GM21367 (cell line): ENCODE measurements at regions not wholly inside any gene's neighbourhood (a gene's known extent, or its start where the extent isn't known, plus 50 kb on each side); places are given as distances from the start of the nearest gene placed in this dataset.

Experiments
- ATAC-seq: cut with Tn5 transposase; IDR thresholded peaks from one replicate; pipeline ENCODE4 v1.9.1; 2021; ENCODE audit not compliant: unreplicated experiment

DNA sequence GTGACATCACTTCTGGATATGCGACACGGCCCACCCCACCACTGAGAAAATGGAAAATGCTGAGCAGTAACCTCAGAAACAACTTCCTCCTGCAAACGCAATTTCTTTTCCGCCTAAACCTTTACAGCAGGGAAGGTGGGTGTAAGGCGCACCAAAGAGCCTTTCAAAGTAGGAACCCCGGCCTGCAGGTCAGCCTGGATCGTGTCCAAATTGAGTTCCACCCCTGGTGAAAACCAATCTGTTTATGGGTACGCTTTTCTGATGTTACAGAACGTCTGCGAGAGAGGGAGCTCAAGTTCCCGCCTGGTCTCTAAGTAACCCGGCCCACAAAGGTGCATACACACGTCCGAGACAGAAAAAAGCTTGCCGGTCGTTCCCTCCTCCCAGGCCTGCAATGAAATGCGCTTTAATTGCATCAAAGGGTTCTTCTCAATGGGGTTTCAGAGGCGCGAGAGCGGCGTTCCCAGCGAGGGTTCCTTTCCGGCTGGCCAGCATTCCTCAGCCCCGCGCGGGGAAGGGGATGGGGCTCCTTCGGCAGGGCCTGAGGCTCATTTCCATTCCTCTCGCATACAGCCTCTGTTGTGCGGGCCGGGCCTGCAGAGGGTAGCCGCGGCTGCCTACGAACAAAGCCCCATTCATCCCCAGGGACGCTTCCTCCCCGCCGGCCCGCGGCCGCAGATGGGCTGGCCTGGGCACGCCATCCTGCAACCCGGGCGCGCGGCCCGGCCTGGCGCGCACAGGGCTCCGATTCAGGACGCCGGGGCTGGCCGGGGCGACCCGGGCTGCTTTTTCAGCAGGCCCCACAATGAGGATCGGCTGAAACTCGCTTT lies 138.1 kb downstream of the TMCO5A start:
- ATAC-seq: peak; percentile 47

DNA sequence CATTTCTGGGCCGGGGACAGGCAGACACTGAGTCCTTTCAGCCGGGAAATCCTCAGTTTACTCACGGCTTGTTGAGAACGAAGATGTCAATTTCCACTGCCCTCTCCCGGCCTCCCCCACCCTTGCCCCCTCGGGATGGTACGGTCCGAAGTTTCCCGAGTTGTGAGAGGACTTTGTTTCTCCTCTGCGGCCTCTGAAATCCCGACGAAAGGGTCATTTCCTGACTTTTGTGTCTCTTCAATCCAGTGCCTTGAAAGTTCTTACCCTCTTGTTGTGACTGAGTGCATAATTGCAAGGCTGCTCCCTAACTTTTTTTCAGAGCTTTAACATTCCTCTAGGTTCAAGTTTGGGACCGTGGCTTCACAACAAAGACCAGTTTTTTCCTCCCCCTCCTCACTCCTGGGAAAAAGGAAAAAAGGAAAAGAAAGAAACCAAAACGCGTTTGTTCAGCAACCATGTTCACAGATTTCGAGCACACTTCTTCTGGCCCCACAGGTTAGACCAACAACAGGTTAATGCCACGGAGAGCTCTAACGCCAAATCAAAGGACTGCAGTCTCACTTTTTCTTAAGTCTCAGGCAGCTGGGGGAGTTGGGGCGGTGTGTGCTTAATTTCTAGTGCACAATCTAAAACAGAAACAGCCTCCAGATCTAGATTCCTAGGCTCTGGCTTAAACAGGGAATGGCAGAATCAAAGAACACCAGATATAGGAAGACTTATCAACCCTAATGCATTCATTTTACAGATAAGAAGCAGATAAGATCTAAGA lies 138.9 kb downstream of the TMCO5A start:
- ATAC-seq: no peak

DNA sequence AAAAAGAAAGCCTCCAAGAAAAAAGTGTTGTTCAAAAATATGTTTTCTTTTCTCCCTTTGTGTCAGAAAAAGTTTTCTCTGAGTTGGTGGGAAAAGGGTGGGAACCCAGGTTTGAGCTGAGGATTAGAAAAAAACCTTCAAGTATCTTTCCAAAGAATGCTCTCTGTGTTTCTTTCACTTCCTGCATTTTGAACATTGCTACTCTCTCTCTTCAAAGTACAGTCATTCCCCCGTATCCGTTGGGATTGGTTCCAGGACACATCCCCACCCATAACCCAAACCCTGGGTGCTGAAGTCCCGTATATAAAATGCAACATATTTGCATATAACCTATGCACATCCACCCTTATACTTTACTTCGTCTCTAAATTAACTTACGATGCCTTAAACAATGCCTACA lies 139.6 kb downstream of the TMCO5A start:
- no peak for ATAC-seq

DNA sequence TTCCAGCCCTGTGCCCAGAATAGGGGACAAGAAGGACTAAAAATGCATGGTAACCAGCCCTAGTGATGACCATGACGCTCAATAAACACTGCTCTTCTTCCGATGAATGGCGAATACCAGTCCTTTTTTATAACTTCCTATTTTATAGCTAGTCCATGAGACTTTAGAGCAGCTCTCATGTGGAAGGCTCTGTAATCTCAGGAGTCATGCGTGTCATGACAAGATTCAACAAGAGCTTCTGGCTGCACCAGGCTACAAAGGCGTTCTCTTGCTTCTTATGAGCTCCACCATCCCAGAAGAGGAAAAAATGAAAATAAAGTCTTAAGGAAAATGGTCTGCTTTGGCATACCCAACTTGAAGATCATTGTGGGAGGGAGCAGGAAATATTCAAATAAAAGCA lies 141.0 kb downstream of the TMCO5A start:
- ATAC-seq: no peak

DNA sequence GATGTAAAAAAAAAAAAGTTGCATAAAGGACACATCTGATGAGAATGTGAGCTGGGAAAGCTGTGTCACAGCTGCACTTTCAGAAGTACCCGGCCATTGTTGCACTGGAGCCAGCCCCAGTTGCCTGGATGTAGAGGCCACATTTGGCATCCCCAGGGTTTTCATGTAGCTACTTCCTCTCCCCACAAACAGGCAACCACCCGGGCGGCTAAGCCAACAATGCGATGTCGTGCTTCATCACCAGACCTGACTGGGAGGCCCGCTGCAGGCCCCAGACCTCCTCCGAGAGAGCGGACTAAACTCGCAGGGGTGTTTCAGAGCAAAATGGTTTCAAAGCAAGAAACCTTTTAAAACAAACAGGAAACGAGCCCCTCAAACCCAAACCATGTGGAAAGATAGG lies 142.3 kb downstream of the TMCO5A start:
- ATAC-seq: peak; percentile 39

DNA sequence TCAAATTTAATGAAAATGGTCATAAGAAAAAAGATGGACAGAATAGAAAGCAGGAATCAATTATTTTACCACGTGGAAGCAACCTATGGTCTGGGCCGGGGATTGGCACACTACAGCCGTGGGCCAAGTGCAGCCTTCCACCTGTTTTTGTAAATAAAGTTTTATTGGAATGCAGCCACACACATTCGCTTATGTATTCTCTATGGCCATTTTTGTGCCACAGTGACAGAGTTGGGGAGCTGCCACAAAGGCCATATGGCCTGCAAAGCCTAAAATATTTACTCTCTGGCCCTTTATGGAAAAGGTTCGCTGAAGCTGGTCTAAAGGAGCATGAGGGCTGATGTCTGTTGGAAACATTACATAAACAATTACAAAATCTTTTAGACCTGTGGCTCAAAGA lies 144.8 kb downstream of the TMCO5A start:
- no peak for ATAC-seq

DNA sequence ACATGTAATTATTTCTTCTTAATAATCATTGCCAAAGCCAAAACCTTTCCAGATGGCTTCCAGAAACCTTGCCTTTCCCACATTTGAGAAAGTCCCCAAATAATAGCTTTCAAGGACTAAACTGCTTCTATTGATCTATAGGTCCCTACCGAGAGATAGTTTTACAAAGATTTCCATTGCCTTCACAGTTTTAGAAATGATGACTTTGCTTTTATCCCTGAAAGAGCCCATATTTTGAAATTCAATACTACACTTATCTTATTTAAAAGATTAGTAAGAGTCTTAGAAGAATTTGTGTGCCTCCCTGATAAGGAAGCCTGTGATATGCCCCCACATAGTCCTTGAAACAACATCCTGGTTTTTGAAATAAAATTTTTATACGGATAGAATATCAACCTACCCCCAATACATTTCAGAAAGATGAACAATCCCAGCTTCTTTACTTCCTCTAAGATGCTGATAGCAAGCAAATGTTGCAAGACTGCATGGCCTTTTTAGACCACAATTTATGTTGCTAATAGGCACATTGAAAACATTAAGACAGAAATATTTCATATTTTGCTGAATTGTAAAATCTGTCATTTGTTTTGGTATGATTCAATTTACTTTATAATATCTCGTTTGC lies 146.3 kb downstream of the TMCO5A start:
- ATAC-seq: no peak

DNA sequence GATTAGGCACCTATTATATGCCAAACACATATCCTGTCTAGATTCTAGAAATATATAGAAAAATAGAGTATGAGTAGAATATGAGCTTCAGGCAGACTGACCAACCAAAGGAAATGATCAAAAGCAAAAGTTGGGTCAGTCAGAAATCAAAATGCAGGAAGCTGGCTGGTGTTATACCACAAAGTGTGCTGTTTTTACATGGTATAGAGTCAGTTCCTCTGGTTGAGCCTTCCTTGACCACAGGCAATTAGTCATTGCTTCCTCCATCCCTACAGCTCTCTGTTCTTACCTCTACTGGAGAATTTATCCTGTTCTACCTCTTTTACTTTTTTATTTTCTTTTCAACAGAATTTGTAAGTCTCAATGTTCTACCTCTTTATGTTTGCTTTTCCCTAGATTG lies 149.8 kb downstream of the TMCO5A start:
- ATAC-seq: peak; percentile 78

DNA sequence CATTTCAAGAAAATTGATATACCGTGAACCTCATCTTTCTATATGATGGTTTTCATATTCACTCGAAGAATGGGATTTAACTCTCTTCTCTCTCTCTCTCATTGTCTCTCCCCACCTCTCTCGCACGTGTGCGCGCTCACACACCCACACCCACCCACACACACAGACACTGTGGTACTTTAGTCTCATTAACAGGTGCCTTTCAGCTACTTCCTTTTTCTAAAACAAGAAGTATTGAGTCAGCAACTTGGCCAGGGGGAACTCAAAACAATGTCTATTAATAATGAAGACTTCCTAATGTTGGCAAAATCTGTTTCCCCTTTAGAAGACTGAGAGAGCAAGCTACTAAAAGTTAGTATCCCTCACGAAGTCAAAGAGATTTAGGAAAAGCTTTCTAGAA lies 150.7 kb downstream of the TMCO5A start:
- peak; percentile 73 for ATAC-seq

DNA sequence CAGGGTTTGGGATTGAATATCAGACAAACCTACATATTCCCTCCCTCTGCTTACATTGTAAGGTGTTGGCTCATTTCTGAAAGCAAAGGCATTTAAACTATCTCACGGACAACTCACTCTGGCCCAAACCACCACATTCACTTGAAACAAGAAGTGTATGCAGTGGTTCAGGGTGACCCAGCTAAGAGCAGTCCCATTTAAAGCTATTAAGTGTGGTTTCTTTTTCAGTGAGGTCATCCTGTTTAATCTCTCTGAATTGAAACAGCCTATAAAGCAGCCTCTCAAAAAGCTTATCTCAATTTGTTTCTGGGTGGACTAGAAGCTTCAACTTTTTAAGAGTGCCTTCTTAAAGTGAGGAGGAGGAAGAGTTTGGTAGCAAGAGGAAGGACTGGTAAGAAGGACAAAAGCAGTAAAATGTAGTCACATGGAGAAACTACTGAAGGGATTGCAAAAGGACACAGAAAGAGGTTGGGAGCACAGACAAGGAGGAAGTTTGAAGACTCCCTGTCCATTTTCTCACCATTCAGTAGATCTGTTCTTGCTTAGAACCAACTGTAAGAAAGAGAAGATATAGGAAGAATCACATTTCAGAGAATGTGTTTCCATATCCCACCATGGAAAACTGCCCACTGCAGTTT lies 151.6 kb downstream of the TMCO5A start:
- ATAC-seq: no peak

DNA sequence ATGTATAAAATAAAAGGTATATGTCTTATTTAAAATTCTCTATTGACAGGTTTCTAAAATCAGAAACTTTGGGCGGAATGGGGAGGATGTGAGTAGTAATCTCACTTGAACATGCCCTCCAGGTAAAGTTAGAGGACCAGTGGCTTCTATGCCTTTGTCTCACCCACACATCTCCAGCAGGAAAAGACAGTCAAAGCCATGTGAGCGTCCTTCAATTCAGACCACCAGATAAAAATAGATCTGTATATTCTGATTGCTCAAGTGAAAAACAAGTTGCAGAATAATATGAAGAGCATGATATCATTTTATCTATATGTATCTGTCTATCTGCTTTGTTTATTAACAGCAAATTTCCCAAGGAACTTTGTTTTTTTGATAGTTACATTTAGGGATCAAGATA lies 152.2 kb downstream of the TMCO5A start:
- no peak for ATAC-seq

DNA sequence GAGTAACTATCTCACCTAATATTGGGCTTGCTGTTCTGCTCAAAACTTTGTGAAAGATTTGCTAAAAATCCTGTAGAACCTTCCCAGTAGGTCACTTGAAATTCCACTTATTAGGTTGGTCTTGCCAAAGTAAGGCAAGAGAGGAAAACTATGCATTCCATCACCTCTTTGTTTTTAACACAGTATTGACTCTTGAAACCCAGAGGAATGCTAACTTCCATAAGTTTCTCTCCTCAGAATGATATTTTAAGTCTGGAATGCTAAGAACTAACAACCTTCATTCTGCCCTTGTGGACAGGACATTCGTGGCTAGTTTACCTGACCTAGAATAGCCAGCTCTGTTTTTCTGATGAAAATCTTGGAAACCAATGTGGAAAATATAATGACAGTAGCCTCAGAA lies 154.5 kb downstream of the TMCO5A start:
- no peak for ATAC-seq

DNA sequence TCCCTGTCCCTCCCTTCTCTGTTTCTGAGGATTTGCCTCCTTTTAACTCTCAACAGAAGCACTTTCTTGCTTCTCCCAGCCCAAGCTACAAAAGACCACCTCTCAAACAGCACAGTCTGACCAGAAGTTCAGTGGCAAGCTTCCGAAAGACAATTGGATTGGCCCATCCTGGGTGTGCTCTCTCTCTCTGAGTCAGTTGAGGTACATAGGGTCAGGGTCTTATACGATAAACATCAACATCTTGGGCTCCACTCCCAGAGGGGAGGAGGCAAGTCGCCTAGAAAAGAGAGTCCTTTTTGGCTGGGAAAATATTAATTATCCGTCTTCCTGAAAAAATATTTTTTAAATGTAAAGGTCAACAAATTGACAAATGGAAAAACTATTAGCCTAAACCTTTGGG lies 155.8 kb downstream of the TMCO5A start:
- no peak for ATAC-seq

DNA sequence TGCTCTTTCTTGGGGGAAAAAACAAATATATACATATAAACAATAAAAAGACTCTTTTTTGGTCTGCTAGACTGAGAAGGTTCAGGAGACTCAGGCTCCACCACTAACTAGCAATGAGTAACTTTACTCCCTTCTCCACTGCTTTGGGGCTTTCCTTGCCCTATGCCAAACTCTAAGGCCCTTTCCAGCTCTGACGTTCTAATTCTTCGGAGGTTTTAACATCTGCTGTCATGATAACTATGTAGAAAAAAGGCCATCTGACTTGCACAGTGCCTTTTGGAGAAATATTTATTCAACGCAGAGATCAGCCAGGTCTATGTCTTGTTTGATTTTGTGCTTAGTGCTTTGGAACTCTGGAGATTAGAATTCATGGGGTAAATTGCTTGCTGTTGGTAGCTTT lies 156.2 kb downstream of the TMCO5A start:
- ATAC-seq: no peak

DNA sequence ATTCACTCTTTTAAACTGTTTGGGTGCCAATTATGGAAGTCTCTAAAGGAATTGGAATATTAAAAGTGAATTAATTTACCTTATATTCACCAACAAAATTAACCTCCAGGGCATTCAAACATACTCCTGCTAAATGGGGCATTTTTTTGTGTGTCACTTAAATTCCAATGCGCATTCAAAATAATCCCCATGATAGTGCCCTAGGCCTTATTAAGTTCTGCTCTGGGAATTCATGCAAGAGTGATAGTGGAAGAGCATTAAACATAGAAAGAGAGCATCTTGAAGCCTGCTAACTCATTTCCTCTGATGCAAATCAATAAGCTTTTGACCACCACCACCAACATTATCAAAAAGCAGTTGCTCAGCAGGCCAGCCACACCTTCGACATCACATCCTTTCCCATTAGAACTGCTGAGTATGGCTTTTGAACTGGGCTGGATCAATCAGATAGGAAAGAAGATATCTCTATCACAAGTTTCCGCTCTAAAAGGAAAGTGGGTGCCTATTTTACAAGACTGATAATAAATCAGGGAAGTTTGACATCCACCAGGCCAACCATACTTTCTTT lies 156.7 kb downstream of the TMCO5A start:
- no peak for ATAC-seq

DNA sequence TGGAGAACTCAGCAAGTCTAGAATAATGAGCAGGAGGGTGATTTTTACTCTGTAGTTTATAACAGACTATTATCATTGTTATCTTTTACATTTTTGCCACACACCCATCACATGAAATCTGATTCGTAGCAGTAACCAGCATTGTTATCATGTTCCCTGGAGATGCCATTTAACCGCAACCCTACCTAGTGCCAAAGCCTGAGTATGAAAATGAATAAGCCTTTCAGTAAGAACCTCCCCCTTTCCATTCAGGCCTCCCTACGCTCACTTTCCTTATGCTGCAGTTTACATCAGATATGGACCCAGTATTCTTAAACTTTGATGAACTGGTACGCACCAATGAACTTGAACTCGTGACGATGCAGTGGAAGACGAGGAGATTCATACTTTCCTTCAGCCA lies 158.7 kb upstream of the SPRED1 start:
- no peak for ATAC-seq

DNA sequence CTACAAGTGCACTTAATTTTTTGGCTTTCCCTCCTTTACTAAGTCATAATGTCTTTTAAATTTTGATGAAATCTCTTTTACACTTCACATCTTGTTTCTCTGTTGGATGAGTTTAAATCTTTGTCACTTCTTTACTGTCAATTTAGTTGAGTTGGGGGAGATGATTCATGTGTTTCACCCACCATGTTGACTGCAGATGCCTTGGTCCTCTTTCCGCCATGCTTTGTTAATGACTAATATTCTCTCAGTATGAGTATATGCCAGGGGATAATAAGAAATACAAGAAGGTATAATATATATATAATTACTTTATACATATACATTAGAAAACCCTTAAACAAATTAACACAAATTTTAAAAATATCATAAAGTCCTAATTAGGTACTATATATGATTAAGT lies 149.7 kb upstream of the SPRED1 start:
- no peak for ATAC-seq

DNA sequence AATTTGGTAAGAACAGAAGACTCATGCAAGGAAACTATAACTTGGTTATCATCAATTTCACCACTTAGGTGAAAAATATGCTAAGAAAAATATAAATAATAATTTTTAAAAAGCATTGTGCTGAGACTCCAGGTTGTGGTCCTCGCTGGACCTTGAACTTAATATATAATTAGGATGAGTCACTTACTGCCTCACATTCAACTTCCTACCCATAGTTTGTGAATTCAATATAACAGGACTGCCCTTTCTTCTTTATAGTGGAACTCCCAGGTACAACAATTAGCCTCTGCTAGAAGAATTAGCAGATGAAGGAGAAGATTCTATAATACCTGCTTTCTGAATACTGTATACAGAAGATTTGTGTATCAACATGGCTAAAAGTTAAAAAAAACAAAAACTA lies 149.1 kb upstream of the SPRED1 start:
- ATAC-seq: no peak

DNA sequence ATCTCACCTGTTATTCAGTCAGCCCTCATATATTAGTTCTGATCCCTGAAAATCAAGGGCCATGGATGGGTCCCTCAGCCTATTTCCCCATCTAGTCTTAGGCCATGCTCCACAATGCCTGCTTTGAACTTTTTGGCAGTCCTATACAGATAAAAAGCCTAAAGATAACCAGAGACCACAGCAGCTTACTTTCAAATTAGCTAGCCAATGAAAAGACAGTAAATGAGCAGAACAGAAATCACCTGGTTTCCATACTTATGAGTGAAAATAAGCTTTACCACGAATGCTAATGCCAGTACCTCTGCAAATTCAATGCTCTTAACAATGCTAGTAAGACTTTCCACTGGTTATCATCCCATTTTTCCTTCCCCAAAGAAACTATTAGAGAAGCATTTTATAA lies 141.6 kb upstream of the SPRED1 start:
- ATAC-seq: no peak

DNA sequence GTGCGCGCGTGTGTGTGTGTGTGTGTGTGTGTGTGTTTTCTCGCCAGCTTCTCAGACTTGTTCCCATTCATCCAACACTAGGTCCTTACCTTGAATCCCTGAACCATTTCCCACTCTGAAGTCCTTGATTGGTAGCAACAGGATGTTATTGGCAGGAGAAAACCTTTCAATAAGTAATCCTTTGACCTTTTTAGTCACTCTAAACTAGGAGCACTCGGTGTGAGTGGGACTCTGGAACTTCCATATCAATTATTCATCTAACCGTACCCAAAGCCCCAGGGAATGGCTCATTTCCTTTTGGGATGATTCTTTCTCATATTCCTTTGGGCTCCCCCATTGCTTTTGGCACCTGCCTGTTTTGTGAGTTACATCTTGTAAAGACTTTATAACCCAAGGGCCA lies 140.2 kb upstream of the SPRED1 start:
- ATAC-seq: no peak

DNA sequence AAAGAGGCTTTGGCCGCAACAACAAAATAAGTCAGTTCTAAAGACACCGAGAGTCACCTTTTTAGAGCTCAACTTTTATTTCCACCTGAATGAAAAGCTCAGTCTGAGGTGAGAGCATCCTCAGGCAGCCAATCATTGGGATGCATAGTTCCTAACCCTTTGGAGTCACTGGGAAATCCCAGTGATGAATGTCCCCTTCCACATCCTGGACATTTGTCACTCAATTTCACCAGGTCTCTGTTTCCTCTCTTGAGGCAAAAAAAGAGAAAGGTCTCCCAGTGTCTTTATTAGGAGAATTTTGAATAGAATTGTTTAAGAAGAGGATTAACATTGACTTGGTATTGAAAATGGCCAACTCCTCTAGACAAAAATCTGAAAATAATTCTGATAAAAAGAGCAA lies 137.5 kb upstream of the SPRED1 start:
- no peak for ATAC-seq
